CD14-positive monocyte (primary cell): ENCODE measurements at regions not wholly inside any gene's neighbourhood (a gene's known extent, or its start where the extent isn't known, plus 50 kb on each side); places are given as distances from the start of the nearest gene placed in this dataset.

Experiments
- DNase-seq, 3 donors: peaks; one replicate each; pipeline ENCODE4 v3.0.0-alpha.2; 2011 to 2022
- H2AFZ ChIP-seq: 2 replicates; pipeline ENCODE4 v1.6.0; 2012; ENCODE audit warnings: mild to moderate bottlenecking, low read depth, low read length, inconsistent platforms; ENCODE audit not compliant: insufficient read depth, poor library complexity, severe bottlenecking
- H3K27ac ChIP-seq, 2 donors: 1 replicate in 1 of 2; 2 replicates in 1 of 2; pipeline ENCODE4 v1.5.1; 2012 to 2013; ENCODE audit warnings: low read length in 2 of 2, control low read depth in 1 of 2, inconsistent platforms in 1 of 2, low read depth in 1 of 2, mild to moderate bottlenecking in 1 of 2
- H3K27me3 ChIP-seq, 2 donors: one replicate each; pipeline versions ENCODE4 v1.6.0 to v1.6.1; 2011 to 2013; ENCODE audit warnings: low read length in 2 of 2; ENCODE audit not compliant: control insufficient read depth in 2 of 2, insufficient read depth in 2 of 2
- H3K36me3 ChIP-seq, 2 donors: replicated peaks in 1 of 2; 1 replicate in 1 of 2; 2 replicates in 1 of 2; pipeline versions ENCODE4 v1.5.1 to v1.6.1; 2012 to 2013; ENCODE audit warnings: low read length in 2 of 2, control low read depth in 1 of 2, inconsistent platforms in 1 of 2, mild to moderate bottlenecking in 1 of 2; ENCODE audit not compliant: insufficient read depth in 2 of 2, control insufficient read depth in 1 of 2
- H3K4me1 ChIP-seq, 2 donors: 1 replicate in 1 of 2; 2 replicates in 1 of 2; pipeline versions ENCODE4 v1.5.1 to v1.6.1; 2012 to 2013; ENCODE audit warnings: low read length in 2 of 2, control low read depth in 1 of 2, inconsistent platforms in 1 of 2, mild to moderate bottlenecking in 1 of 2, moderate library complexity in 1 of 2; ENCODE audit not compliant: insufficient read depth in 2 of 2, control insufficient read depth in 1 of 2
- H3K4me2 ChIP-seq: replicated peaks from 2 replicates; pipeline ENCODE3; 2012; ENCODE audit warnings: low read length, moderate library complexity, mild to moderate bottlenecking; ENCODE audit not compliant: poor library complexity, severe bottlenecking; ENCODE audit errors: extremely low read depth
- H3K4me3 ChIP-seq, 3 experiments: fragments of 200-600 bp in 1 of 3; sonication (generic) in 1 of 3; replicated peaks in 1 of 3; 1 replicate in 2 of 3; 2 replicates in 1 of 3; pipeline ENCODE4 v1.5.1; 2011 to 2013; ENCODE audit warnings: low read length in 3 of 3, mild to moderate bottlenecking in 3 of 3, control low read depth in 2 of 3, low read depth in 2 of 3, inconsistent platforms in 1 of 3, moderate library complexity in 1 of 3
- H3K79me2 ChIP-seq: 2 replicates; pipeline ENCODE4 v1.6.0; 2012; ENCODE audit warnings: mild to moderate bottlenecking, control low read depth, inconsistent platforms, low read length, moderate library complexity; ENCODE audit not compliant: insufficient read depth
- H3K9ac ChIP-seq: 2 replicates; pipeline ENCODE4 v1.6.0; 2017; ENCODE audit warnings: low read length, mild to moderate bottlenecking; ENCODE audit not compliant: insufficient read depth, poor library complexity, severe bottlenecking
- H3K9me3 ChIP-seq, 2 donors: replicated peaks in 1 of 2; 1 replicate in 1 of 2; 2 replicates in 1 of 2; pipeline versions ENCODE4 v1.5.1 to v1.6.1; 2012 to 2013; ENCODE audit warnings: low read length in 2 of 2, control low read depth in 1 of 2; ENCODE audit not compliant: control insufficient read depth in 1 of 2, insufficient read depth in 1 of 2
- H4K20me1 ChIP-seq: 2 replicates; pipeline ENCODE4 v1.6.0; 2012; ENCODE audit warnings: mild to moderate bottlenecking, low read length, control low read depth, moderate library complexity; ENCODE audit not compliant: insufficient read depth
- H3K27ac Mint-ChIP-seq, 7 donors: one replicate each; pipeline ENCODE4 v1.8.0; 2020; ENCODE audit warnings: mild to moderate bottlenecking in 7 of 7, mixed read lengths in 7 of 7, moderate library complexity in 6 of 7, inconsistent platforms in 2 of 7
- H3K27me3 Mint-ChIP-seq, 3 donors: one replicate each; pipeline ENCODE4 v1.8.0; 2021 to 2022; ENCODE audit warnings: low read depth in 3 of 3, mild to moderate bottlenecking in 3 of 3, mixed read lengths in 3 of 3, moderate library complexity in 3 of 3, inconsistent platforms in 1 of 3
- H3K36me3 Mint-ChIP-seq, 2 donors: one replicate each; pipeline ENCODE4 v1.8.0; 2020; ENCODE audit warnings: mixed read lengths in 2 of 2, inconsistent platforms in 1 of 2, mild to moderate bottlenecking in 1 of 2
- H3K4me1 Mint-ChIP-seq: one replicate; pipeline ENCODE4 v1.8.0; 2020; ENCODE audit warnings: mild to moderate bottlenecking, mixed read lengths
- H3K4me3 Mint-ChIP-seq, 2 donors: one replicate each; pipeline ENCODE4 v1.8.0; 2020; ENCODE audit warnings: mild to moderate bottlenecking in 2 of 2, mixed read lengths in 2 of 2, moderate library complexity in 1 of 2
- H3K9me3 Mint-ChIP-seq, 7 donors: one replicate each; pipeline ENCODE4 v1.8.0; 2020 to 2022; ENCODE audit warnings: mixed read lengths in 7 of 7, mild to moderate bottlenecking in 6 of 7, moderate library complexity in 6 of 7, inconsistent platforms in 2 of 7
- WGBS: methylation state at CpG from one replicate; pipeline ENCODE4 v1.1.5; 2013; ENCODE audit warnings: missing lambda C conversion rate; ENCODE audit not compliant: insufficient coverage; 5-methylcytosine and 5-hydroxymethylcytosine counted together
- intact Hi-C, 2 donors: fragments of 100-400 bp; cut with micrococcal nuclease; formaldehyde crosslinking; loops; one replicate each; pipeline versions ENCODE4 v1.15.0 to v1.15.1; 2023
- TF ChIP-seq, protein P1 (sequence below): fragments of 200-600 bp; IDR thresholded peaks from one replicate; pipeline ENCODE4 v1.8.0; 2022; ENCODE audit warnings: antibody characterized with exemption, mild to moderate bottlenecking

DNA sequence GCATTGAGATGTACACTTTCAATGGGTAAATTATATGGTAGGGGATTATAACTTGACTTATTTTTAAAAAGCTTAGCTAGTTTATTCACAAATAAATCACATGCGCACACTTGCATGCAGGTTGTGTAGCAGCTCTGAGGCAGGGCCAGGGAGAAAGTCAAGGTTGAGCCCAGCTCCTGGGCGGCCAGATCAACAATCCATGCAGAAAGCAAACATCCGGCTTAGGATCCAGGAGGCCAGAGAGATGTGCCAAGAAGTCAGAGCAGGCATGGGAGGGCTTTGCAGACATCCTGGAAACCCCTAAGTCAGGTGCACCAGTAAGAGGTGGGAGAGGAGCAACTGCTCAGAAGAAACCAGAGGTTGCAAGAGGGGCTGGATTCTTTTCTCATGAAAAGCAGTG, 186.5 kb downstream of the AXIN2 start:
- Histone ChIP-seq H3K4me1 (no peaks in the 10 kb centered on the region), H2AFZ (no peak overlapping the region), H3K9me3 (peaks cover 0 to 4% of the 10 kb centered on the region in 2 donors), H3K36me3 (no peaks in the 10 kb centered on the region), H3K4me3 (no peak overlapping the region), H4K20me1 (no peaks in the 10 kb centered on the region), H3K27me3 (no peaks in the 10 kb centered on the region), H3K27ac (no peak overlapping the region), H3K9ac (no peak overlapping the region), H3K79me2 (no peaks in the 10 kb centered on the region), H3K4me2 (no peak overlapping the region)
- 97% methylated on average over 3 of the region's 3 CpGs for WGBS
- H3K9me3 Mint-ChIP-seq: peaks cover 3 to 13% (median 4%) of the 10 kb centered on the region in 7 donors
- TF ChIP-seq, protein P1, sequence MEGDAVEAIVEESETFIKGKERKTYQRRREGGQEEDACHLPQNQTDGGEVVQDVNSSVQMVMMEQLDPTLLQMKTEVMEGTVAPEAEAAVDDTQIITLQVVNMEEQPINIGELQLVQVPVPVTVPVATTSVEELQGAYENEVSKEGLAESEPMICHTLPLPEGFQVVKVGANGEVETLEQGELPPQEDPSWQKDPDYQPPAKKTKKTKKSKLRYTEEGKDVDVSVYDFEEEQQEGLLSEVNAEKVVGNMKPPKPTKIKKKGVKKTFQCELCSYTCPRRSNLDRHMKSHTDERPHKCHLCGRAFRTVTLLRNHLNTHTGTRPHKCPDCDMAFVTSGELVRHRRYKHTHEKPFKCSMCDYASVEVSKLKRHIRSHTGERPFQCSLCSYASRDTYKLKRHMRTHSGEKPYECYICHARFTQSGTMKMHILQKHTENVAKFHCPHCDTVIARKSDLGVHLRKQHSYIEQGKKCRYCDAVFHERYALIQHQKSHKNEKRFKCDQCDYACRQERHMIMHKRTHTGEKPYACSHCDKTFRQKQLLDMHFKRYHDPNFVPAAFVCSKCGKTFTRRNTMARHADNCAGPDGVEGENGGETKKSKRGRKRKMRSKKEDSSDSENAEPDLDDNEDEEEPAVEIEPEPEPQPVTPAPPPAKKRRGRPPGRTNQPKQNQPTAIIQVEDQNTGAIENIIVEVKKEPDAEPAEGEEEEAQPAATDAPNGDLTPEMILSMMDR: no peak
- intact Hi-C loops: no loop called here
- DNase-seq: no peak
- no peak overlapping the region for H3K4me3 Mint-ChIP-seq
- no peaks in the 10 kb centered on the region for H3K36me3 Mint-ChIP-seq
- H3K4me1 Mint-ChIP-seq: no peaks in the 10 kb centered on the region
- no peak overlapping the region for H3K27ac Mint-ChIP-seq
- peaks cover 2 to 23% (median 12%) of the 10 kb centered on the region in 3 donors for H3K27me3 Mint-ChIP-seq

DNA sequence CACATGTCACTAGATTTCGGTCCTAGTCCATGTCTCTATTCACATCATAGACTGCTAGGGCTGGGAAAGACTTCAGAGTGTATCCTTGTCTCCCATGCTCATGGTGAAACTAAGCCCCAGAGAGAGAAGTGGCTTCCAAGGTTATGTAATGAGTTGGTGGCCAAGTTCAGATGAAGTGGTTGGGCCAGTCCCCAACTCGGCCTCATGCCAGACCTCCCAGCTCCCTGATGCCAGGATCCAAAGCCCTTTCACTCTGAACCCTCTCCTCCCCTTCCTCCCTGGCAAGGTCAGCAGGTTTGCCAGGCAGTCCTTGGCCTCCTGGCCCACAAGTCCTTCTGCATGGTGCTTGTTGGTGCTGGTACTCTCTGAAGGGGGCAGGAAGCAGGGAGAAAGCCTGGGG, 189.7 kb downstream of the AXIN2 start:
- Histone ChIP-seq H4K20me1 (no peaks in the 10 kb centered on the region), H3K79me2 (no peaks in the 10 kb centered on the region), H3K27ac (no peak overlapping the region), H2AFZ (no peak overlapping the region), H3K4me3 (no peak overlapping the region), H3K9me3 (no peaks in the 10 kb centered on the region), H3K9ac (no peak overlapping the region), H3K4me1 (no peaks in the 10 kb centered on the region), H3K27me3 (no peaks in the 10 kb centered on the region), H3K4me2 (no peak overlapping the region), H3K36me3 (no peaks in the 10 kb centered on the region)
- Mint-ChIP-seq H3K9me3 (peaks cover 0 to 14% (median 2%) of the 10 kb centered on the region in 7 donors), H3K4me1 (no peaks in the 10 kb centered on the region), H3K27ac (no peak overlapping the region), H3K4me3 (no peak overlapping the region), H3K27me3 (peaks cover 0 to 24% (median 12%) of the 10 kb centered on the region in 3 donors), H3K36me3 (no peaks in the 10 kb centered on the region)
- WGBS: 80% methylated on average over 1 of the region's 2 CpGs
- TF ChIP-seq, protein P1: no peak
- intact Hi-C loops: no loop called here
- DNase-seq: no peak
